MM.1S (cell line): ENCODE measurements at regions not wholly inside any gene's neighbourhood (a gene's known extent, or its start where the extent isn't known, plus 50 kb on each side); places are given as distances from the start of the nearest gene placed in this dataset.

Experiments
- DNase-seq: peaks from one replicate; pipeline ENCODE4 v3.0.0-alpha.2; 2015
- H2AFZ ChIP-seq: fragments of 300-600 bp; sonication (generic); 2 replicates; pipeline ENCODE4 v1.6.0; 2016; ENCODE audit warnings: antibody characterized with exemption, low read length
- H3F3A ChIP-seq: fragments of 300-600 bp; sonication (generic); 2 replicates; pipeline ENCODE4 v1.6.1; 2016; ENCODE audit warnings: mild to moderate bottlenecking, antibody characterized with exemption, low read length, moderate library complexity, mixed read lengths; ENCODE audit not compliant: insufficient read depth
- H3K27ac ChIP-seq: fragments of 300-600 bp; sonication (generic); 2 replicates; pipeline ENCODE4 v1.5.1; 2016; ENCODE audit warnings: mild to moderate bottlenecking, low read length
- H3K27me3 ChIP-seq: fragments of 300-600 bp; sonication (generic); replicated peaks from 2 replicates; pipeline ENCODE4 v1.6.0; 2016; ENCODE audit warnings: low read length; ENCODE audit not compliant: insufficient read depth
- H3K36me3 ChIP-seq: fragments of 300-600 bp; sonication (generic); replicated peaks from 2 replicates; pipeline ENCODE4 v1.6.1; 2016; ENCODE audit warnings: mild to moderate bottlenecking, low read length, mixed read lengths; ENCODE audit not compliant: insufficient read depth
- H3K4me1 ChIP-seq: fragments of 300-600 bp; sonication (generic); 2 replicates; pipeline ENCODE4 v1.6.1; 2016; ENCODE audit warnings: low read length, mixed read lengths
- H3K4me2 ChIP-seq: fragments of 300-600 bp; sonication (generic); 2 replicates; pipeline ENCODE4 v1.6.0; 2016; ENCODE audit warnings: low read depth, low read length
- H3K4me3 ChIP-seq: fragments of 300-600 bp; sonication (generic); 2 replicates; pipeline ENCODE4 v1.5.1; 2016; ENCODE audit warnings: low read length, mixed read lengths
- H3K79me2 ChIP-seq: fragments of 300-600 bp; sonication (generic); 2 replicates; pipeline ENCODE4 v1.6.1; 2016; ENCODE audit warnings: mixed run types, low read length, mixed read lengths
- H3K9ac ChIP-seq: fragments of 300-600 bp; sonication (generic); 2 replicates; pipeline ENCODE4 v1.6.1; 2016; ENCODE audit warnings: low read length, mixed read lengths
- H3K9me2 ChIP-seq: fragments of 300-600 bp; sonication (generic); replicated peaks from 2 replicates; pipeline ENCODE4 v1.6.1; 2016; ENCODE audit warnings: mild to moderate bottlenecking, low read length, mixed read lengths; ENCODE audit not compliant: insufficient read depth
- H3K9me3 ChIP-seq: fragments of 300-600 bp; sonication (generic); replicated peaks from 2 replicates; pipeline ENCODE4 v1.6.1; 2016; ENCODE audit warnings: mild to moderate bottlenecking, low read length, mixed read lengths; ENCODE audit not compliant: insufficient read depth
- H4K20me1 ChIP-seq: fragments of 300-600 bp; sonication (generic); 2 replicates; pipeline ENCODE4 v1.6.1; 2016; ENCODE audit warnings: mild to moderate bottlenecking, low read length, moderate library complexity, mixed read lengths; ENCODE audit not compliant: insufficient read depth
- EZH2 ChIP-seq: fragments of 300-600 bp; sonication (generic); optimal IDR thresholded peaks from 2 replicates; pipeline ENCODE3; 2017; ENCODE audit warnings: low read depth, mild to moderate bottlenecking, antibody characterized with exemption, low read length, mixed read lengths
- EZH2phosphoT487 ChIP-seq: fragments of 300-600 bp; sonication (generic); IDR thresholded peaks from 2 replicates; pipeline ENCODE4 v1.6.1; 2018; ENCODE audit warnings: antibody characterized with exemption, low read length
- TF ChIP-seq, protein P1 (sequence below): fragments of 300-600 bp; sonication (generic); IDR thresholded peaks from 2 replicates; pipeline ENCODE4 v1.5.1; 2016; ENCODE audit warnings: antibody characterized with exemption, low read length, mixed read lengths

DNA sequence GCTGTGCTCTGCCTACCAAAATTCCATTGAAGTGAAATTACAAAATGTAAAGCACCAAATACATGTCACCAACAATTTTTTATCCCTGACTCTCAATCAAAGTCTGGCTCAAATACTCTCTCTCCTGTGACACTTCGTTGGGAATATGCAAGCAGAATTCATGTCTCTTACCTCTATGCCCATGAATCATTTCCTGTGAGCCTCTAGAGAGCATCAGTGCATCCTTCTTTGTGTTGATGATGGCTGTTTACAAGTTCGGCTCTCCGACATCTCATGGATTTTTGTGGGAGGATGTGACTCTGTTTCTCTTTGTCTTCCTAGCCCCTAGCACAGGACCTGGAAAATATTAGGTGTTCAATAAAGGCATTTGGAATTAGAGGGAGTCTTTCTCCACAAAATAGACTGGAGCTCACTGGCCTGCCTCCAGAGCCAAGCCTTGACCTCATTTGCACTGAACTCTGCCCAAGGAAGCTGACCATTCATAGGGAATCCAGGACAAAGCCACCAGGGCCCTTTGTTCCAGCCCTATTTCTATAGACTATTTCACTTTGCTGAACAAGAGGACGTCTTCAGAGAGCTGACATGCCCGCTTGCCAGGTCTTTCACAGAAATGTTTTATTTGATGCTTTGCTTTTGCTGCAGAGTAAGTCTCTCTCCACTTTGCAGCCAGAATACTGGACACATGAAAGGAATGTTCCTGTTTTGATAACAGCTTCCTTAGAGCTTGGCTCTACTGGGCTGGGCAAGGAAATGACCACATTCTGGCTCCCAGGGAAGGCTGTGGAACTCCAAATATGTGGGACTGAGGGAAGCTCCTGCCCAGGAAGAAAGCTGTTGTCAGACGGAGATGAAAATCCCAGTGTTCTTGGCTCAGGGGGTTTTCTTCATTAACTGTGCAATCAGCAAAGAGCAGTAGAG, 194.5 kb upstream of the CDYL start:
- no peak for DNase-seq
- no peak overlapping the region for H2AFZ ChIP-seq

DNA sequence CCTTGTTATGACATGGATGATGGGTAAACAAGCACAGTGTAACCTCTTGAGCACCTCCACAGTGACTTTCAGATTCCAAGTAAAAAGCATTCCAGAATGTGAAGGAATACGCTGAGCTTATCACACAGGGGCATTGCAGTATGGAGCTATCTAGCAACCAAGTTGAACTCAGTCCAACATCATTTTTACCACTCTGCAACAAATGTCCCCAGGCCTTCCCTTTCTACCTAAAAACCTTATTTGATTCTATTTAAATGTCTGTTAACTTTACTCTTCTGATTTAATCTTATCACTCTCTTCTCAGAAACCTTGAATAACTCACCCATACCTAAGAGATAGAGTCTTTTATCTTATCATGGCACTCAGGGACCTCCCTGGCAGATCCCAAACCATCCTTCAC, 195.8 kb upstream of the CDYL start:
- H3K9ac ChIP-seq: no peak overlapping the region
- no peak for TF ChIP-seq EZH2phosphoT487
- TF ChIP-seq, protein P1, sequence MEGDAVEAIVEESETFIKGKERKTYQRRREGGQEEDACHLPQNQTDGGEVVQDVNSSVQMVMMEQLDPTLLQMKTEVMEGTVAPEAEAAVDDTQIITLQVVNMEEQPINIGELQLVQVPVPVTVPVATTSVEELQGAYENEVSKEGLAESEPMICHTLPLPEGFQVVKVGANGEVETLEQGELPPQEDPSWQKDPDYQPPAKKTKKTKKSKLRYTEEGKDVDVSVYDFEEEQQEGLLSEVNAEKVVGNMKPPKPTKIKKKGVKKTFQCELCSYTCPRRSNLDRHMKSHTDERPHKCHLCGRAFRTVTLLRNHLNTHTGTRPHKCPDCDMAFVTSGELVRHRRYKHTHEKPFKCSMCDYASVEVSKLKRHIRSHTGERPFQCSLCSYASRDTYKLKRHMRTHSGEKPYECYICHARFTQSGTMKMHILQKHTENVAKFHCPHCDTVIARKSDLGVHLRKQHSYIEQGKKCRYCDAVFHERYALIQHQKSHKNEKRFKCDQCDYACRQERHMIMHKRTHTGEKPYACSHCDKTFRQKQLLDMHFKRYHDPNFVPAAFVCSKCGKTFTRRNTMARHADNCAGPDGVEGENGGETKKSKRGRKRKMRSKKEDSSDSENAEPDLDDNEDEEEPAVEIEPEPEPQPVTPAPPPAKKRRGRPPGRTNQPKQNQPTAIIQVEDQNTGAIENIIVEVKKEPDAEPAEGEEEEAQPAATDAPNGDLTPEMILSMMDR: no peak
- no peak for TF ChIP-seq EZH2

More for the DNA sequence above, 194.5 kb upstream of the CDYL start:
- H3K9ac ChIP-seq: no peak overlapping the region
- no peaks in the 10 kb centered on the region for H4K20me1 ChIP-seq
- no peaks in the 10 kb centered on the region for H3K79me2 ChIP-seq
- TF ChIP-seq EZH2 (no peak), EZH2phosphoT487 (no peak)
- TF ChIP-seq, protein P1: no peak
- no peaks in the 10 kb centered on the region for H3K9me2 ChIP-seq
- H3K4me2 ChIP-seq: no peak overlapping the region
- H3K36me3 ChIP-seq: no peaks in the 10 kb centered on the region
- H3K4me3 ChIP-seq: no peak overlapping the region
- no peaks in the 10 kb centered on the region for H3K9me3 ChIP-seq
- no peaks in the 10 kb centered on the region for H3F3A ChIP-seq
- no peaks in the 10 kb centered on the region for H3K4me1 ChIP-seq
- no peak overlapping the region for H3K27ac ChIP-seq
- H3K27me3 ChIP-seq: no peaks in the 10 kb centered on the region

DNA sequence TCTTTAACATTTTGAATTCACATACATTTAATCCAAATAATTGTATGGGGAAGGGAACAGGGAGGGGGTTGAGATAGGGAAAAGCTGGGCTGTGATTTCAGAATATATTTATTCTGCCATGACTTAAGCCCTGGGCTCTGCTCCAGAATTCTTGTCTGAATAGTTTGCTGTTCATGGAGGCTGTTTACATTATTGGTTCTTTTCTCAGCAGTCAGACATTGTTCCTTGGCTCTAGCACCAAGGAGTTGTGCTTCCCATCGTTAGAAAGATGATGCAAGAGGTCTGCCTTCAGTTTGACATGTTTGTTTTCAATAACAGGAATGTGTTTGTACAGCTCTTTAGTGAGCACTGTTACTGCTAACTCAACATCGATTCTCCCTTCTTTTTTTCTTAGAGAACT, 198.8 kb upstream of the CDYL start:
- DNase-seq: no peak
- Histone ChIP-seq H3K4me3 (no peak overlapping the region), H3K36me3 (no peaks in the 10 kb centered on the region), H2AFZ (no peak overlapping the region), H3K4me1 (no peaks in the 10 kb centered on the region), H3K9me3 (no peaks in the 10 kb centered on the region), H3K27ac (no peak overlapping the region), H3K79me2 (no peaks in the 10 kb centered on the region), H3K27me3 (no peaks in the 10 kb centered on the region), H3F3A (no peaks in the 10 kb centered on the region), H3K9me2 (no peaks in the 10 kb centered on the region), H4K20me1 (no peaks in the 10 kb centered on the region), H3K9ac (no peak overlapping the region), H3K4me2 (no peak overlapping the region)
- TF ChIP-seq EZH2phosphoT487: no peak
- TF ChIP-seq EZH2: no peak
- TF ChIP-seq, protein P1: no peak

More for the DNA sequence above, 195.8 kb upstream of the CDYL start:
- Histone ChIP-seq H3K36me3 (no peaks in the 10 kb centered on the region), H4K20me1 (no peaks in the 10 kb centered on the region), H3K79me2 (no peaks in the 10 kb centered on the region), H3K27ac (no peak overlapping the region), H3K4me1 (no peaks in the 10 kb centered on the region), H2AFZ (no peak overlapping the region), H3K9me2 (no peaks in the 10 kb centered on the region), H3K9me3 (no peaks in the 10 kb centered on the region), H3K4me3 (no peak overlapping the region), H3F3A (no peaks in the 10 kb centered on the region), H3K4me2 (no peak overlapping the region), H3K27me3 (no peaks in the 10 kb centered on the region)
- no peak for DNase-seq
